H9 (cell line): ENCODE measurements at regions not wholly inside any gene's neighbourhood (a gene's known extent, or its start where the extent isn't known, plus 50 kb on each side); places are given as distances from the start of the nearest gene placed in this dataset.

Experiments
- DNase-seq: peaks from one replicate; pipeline ENCODE4 v3.0.0-alpha.2; 2017
- H2AFZ ChIP-seq: one replicate; pipeline ENCODE4 v1.6.1; 2013; ENCODE audit warnings: mild to moderate bottlenecking, low read length, control low read depth, moderate library complexity
- H2AK5ac ChIP-seq: 2 replicates; pipeline ENCODE4 v1.6.1; 2013; ENCODE audit warnings: low read length, control low read depth, mixed read lengths; ENCODE audit not compliant: insufficient read length
- H2BK120ac ChIP-seq: one replicate; pipeline ENCODE4 v1.6.1; 2013; ENCODE audit warnings: low read depth, mild to moderate bottlenecking, low read length, control low read depth, inconsistent platforms; ENCODE audit not compliant: poor library complexity, severe bottlenecking
- H2BK12ac ChIP-seq: 2 replicates; pipeline ENCODE4 v1.6.1; 2013; ENCODE audit warnings: low read length, control low read depth, mixed read lengths, low read depth; ENCODE audit not compliant: insufficient read length
- H2BK15ac ChIP-seq: 2 replicates; pipeline ENCODE4 v1.6.1; 2013; ENCODE audit warnings: low read depth, low read length, control low read depth
- H2BK20ac ChIP-seq: one replicate; pipeline ENCODE4 v1.6.1; 2013; ENCODE audit warnings: low read depth, mild to moderate bottlenecking, low read length, control low read depth, inconsistent platforms; ENCODE audit not compliant: poor library complexity, severe bottlenecking
- H2BK5ac ChIP-seq: 2 replicates; pipeline ENCODE4 v1.6.1; 2013; ENCODE audit warnings: low read length, control low read depth, mixed read lengths; ENCODE audit not compliant: insufficient read length
- H3K14ac ChIP-seq: 2 replicates; pipeline ENCODE4 v1.6.1; 2013; ENCODE audit warnings: low read length, control low read depth; ENCODE audit not compliant: insufficient read depth
- H3K18ac ChIP-seq: 2 replicates; pipeline ENCODE4 v1.6.1; 2013; ENCODE audit warnings: low read depth, mild to moderate bottlenecking, mixed read lengths, low read length, control low read depth; ENCODE audit not compliant: insufficient read length
- H3K23ac ChIP-seq: 2 replicates; pipeline ENCODE4 v1.6.1; 2013; ENCODE audit warnings: low read length, control low read depth, mixed read lengths, low read depth; ENCODE audit not compliant: insufficient read length
- H3K23me2 ChIP-seq: 2 replicates; pipeline ENCODE4 v1.6.1; 2013; ENCODE audit warnings: low read depth, mild to moderate bottlenecking, mixed read lengths, low read length, control low read depth; ENCODE audit not compliant: insufficient read length, poor library complexity, severe bottlenecking
- H3K27ac ChIP-seq: 2 replicates; pipeline ENCODE4 v1.5.1; 2013; ENCODE audit warnings: low read length, control low read depth, mixed read lengths, low read depth; ENCODE audit not compliant: insufficient read length
- H3K27me3 ChIP-seq: 2 replicates; pipeline ENCODE4 v1.6.1; 2013; ENCODE audit warnings: low read length, control low read depth, inconsistent platforms; ENCODE audit not compliant: insufficient read depth
- H3K4ac ChIP-seq: 2 replicates; pipeline ENCODE4 v1.6.1; 2013; ENCODE audit warnings: low read depth, mild to moderate bottlenecking, control low read depth, inconsistent platforms, low read length, moderate library complexity
- H3K4me1 ChIP-seq: 2 replicates; pipeline ENCODE4 v1.6.1; 2013; ENCODE audit warnings: low read length, control low read depth, inconsistent platforms; ENCODE audit not compliant: insufficient read depth
- H3K4me2 ChIP-seq: 2 replicates; pipeline ENCODE4 v1.6.1; 2013; ENCODE audit warnings: low read length, control low read depth, mixed read lengths; ENCODE audit not compliant: insufficient read length, insufficient read depth
- H3K56ac ChIP-seq: 2 replicates; pipeline ENCODE4 v1.6.1; 2013; ENCODE audit warnings: low read depth, mild to moderate bottlenecking, mixed read lengths, low read length, control low read depth; ENCODE audit not compliant: insufficient read length
- H3K79me1 ChIP-seq: 2 replicates; pipeline ENCODE4 v1.6.1; 2013; ENCODE audit warnings: low read depth, mild to moderate bottlenecking, moderate library complexity, low read length, control low read depth, inconsistent platforms; ENCODE audit not compliant: insufficient read depth, poor library complexity, severe bottlenecking
- H3K79me2 ChIP-seq: 2 replicates; pipeline ENCODE4 v1.6.1; 2013; ENCODE audit warnings: low read length, control low read depth, inconsistent platforms; ENCODE audit not compliant: insufficient read depth
- H3K9ac ChIP-seq: 2 replicates; pipeline ENCODE4 v1.6.1; 2013; ENCODE audit warnings: low read length, control low read depth, mixed read lengths; ENCODE audit not compliant: insufficient read length; ENCODE audit errors: extremely low read depth
- H3K9me3 ChIP-seq: one replicate; pipeline ENCODE4 v1.6.1; 2013; ENCODE audit warnings: low read depth, low read length, inconsistent platforms; ENCODE audit not compliant: control insufficient read depth
- H3T11ph ChIP-seq: one replicate; pipeline ENCODE4 v1.6.1; 2013; ENCODE audit warnings: mild to moderate bottlenecking, low read length, control low read depth, inconsistent platforms
- H4K20me1 ChIP-seq: one replicate; pipeline ENCODE4 v1.6.1; 2013; ENCODE audit not compliant: control insufficient read depth, insufficient read length, insufficient read depth
- H4K5ac ChIP-seq: 2 replicates; pipeline ENCODE4 v1.6.1; 2013; ENCODE audit warnings: low read depth, mild to moderate bottlenecking, mixed read lengths, low read length, control low read depth; ENCODE audit not compliant: insufficient read length
- H4K8ac ChIP-seq: replicated peaks from 2 replicates; pipeline ENCODE4 v1.6.1; 2013; ENCODE audit warnings: low read length, control low read depth, mixed read lengths, low read depth; ENCODE audit not compliant: insufficient read length
- H4K91ac ChIP-seq: 2 replicates; pipeline ENCODE4 v1.6.1; 2013; ENCODE audit warnings: low read depth, mild to moderate bottlenecking, moderate library complexity, mixed read lengths, low read length, control low read depth; ENCODE audit not compliant: insufficient read length
- H3K27ac Mint-ChIP-seq, 3 experiments: 2 replicates in 2 of 3; 3 replicates in 1 of 3; pipeline ENCODE4 v1.8.0; 2020 to 2021; ENCODE audit warnings: mixed read lengths in 3 of 3, mild to moderate bottlenecking in 1 of 3, moderate library complexity in 1 of 3
- H3K27me3 Mint-ChIP-seq: 2 replicates; pipeline ENCODE4 v1.8.0; 2021; ENCODE audit warnings: low read depth, mild to moderate bottlenecking, moderate library complexity, mixed read lengths
- H3K36me3 Mint-ChIP-seq, 3 experiments: 2 replicates in 2 of 3; 3 replicates in 1 of 3; pipeline ENCODE4 v1.8.0; 2020 to 2021; ENCODE audit warnings: low read depth in 3 of 3, mixed read lengths in 3 of 3; ENCODE audit not compliant: insufficient read depth in 1 of 3
- H3K4me1 Mint-ChIP-seq, 2 experiments: 2 replicates each; pipeline ENCODE4 v1.8.0; 2020; ENCODE audit warnings: mixed read lengths in 2 of 2
- H3K4me3 Mint-ChIP-seq, 2 experiments: 2 replicates in 1 of 2; 3 replicates in 1 of 2; pipeline ENCODE4 v1.8.0; 2020 to 2021; ENCODE audit warnings: mild to moderate bottlenecking in 2 of 2, mixed read lengths in 2 of 2, moderate library complexity in 1 of 2
- H3K9me3 Mint-ChIP-seq, 2 experiments: 2 replicates in 1 of 2; 3 replicates in 1 of 2; pipeline ENCODE4 v1.8.0; 2020; ENCODE audit warnings: mild to moderate bottlenecking in 2 of 2, mixed read lengths in 2 of 2, moderate library complexity in 1 of 2
- CTCF ChIP-seq: fragments of 200-600 bp; sonication (generic); conservative IDR thresholded peaks from 3 replicates; pipeline ENCODE4 v1.8.0; 2021; ENCODE audit warnings: antibody characterized with exemption, mild to moderate bottlenecking
- WGBS: extraction: QIAGEN DNeasy Blood & Tissue Kit; methylation state at CpG from one replicate; pipeline ENCODE4 v1.1.7; 2013; ENCODE audit warnings: missing lambda C conversion rate, low lambda C conversion rate, mixed read lengths; ENCODE audit not compliant: insufficient read length; ENCODE audit errors: extremely low coverage; 5-methylcytosine and 5-hydroxymethylcytosine counted together

GRCh38 chr12:91702843-91703425 lies 442.7 kb downstream of the BTG1 start:
- Histone ChIP-seq H4K8ac (no peak overlapping the region), H2BK12ac (no peak overlapping the region), H3K23me2 (no peaks in the 10 kb centered on the region), H2BK5ac (no peak overlapping the region), H3K27ac (no peak overlapping the region), H3K4me2 (no peak overlapping the region), H3K56ac (no peak overlapping the region), H3K9me3 (no peaks in the 10 kb centered on the region), H2BK120ac (no peak overlapping the region), H3K18ac (no peak overlapping the region), H4K20me1 (no peaks in the 10 kb centered on the region), H3K9ac (no peak overlapping the region), H4K91ac (no peak overlapping the region), H3K4ac (no peak overlapping the region), H3K23ac (no peak overlapping the region), H3T11ph (no peak overlapping the region), H3K14ac (no peak overlapping the region), H3K79me1 (no peaks in the 10 kb centered on the region), H3K4me1 (no peaks in the 10 kb centered on the region), H3K27me3 (no peaks in the 10 kb centered on the region), H4K5ac (no peak overlapping the region), H2BK15ac (no peak overlapping the region), H2AK5ac (no peak overlapping the region), H3K79me2 (no peaks in the 10 kb centered on the region), H2BK20ac (no peak overlapping the region), H2AFZ (no peak overlapping the region)
- no CpG with 5 or more reads among the region's 3 CpGs for WGBS
- no peak overlapping the region for H3K27ac Mint-ChIP-seq
- no peak overlapping the region for H3K4me3 Mint-ChIP-seq
- DNase-seq, result no peak
- no peaks in the 10 kb centered on the region for H3K36me3 Mint-ChIP-seq
- peaks cover 2 to 3% of the 10 kb centered on the region in 2 experiments; a peak in 1 of 5 replicates for H3K9me3 Mint-ChIP-seq
- 0 out of 4 replicates have a peak, but pooled peaks cover 0 to 3% of the 10 kb centered on the region in 2 experiments for H3K4me1 Mint-ChIP-seq
- no peak for TF ChIP-seq CTCF
- no peaks in the 10 kb centered on the region for H3K27me3 Mint-ChIP-seq
